HT1080 (cell line): ENCODE measurements at regions not wholly inside any gene's neighbourhood (a gene's known extent, or its start where the extent isn't known, plus 50 kb on each side); places are given as distances from the start of the nearest gene placed in this dataset.

ENCODE experiments used
- DNase-seq: peaks from one replicate; pipeline ENCODE4 v3.0.0-alpha.2; 2015; ENCODE audit warnings: low read depth

GRCh38 chr4:126800575-126801141 is 832.1 kb upstream of the INTU start:
- no peak for DNase-seq

- no peak for DNase-seq
Measured at GRCh38 chr4:126807132-126807531, 825.6 kb upstream of the INTU start.

GRCh38 chr4:126812076-126812475 is 820.7 kb upstream of the INTU start:
- no peak for DNase-seq

- no peak for DNase-seq
Measured at GRCh38 chr4:126820631-126821030, 812.1 kb upstream of the INTU start.

GRCh38 chr4:126821152-126821551 is 811.6 kb upstream of the INTU start:
- DNase-seq, result no peak

- DNase-seq, result no peak
Measured at GRCh38 chr4:126825083-126825482, 807.7 kb upstream of the INTU start.

GRCh38 chr4:126827669-126828068 is 805.1 kb upstream of the INTU start:
- DNase-seq, result no peak

GRCh38 chr4:126834854-126835253 is 797.9 kb upstream of the INTU start:
- DNase-seq, result no peak

- no peak for DNase-seq
Measured at GRCh38 chr4:126838941-126839679, 793.6 kb upstream of the INTU start.

GRCh38 chr4:126843492-126844067 is 789.2 kb upstream of the INTU start:
- no peak for DNase-seq

GRCh38 chr4:126850286-126850685 is 782.5 kb upstream of the INTU start:
- DNase-seq, result peak; percentile 99

- peak; percentile 47 for DNase-seq
Measured at GRCh38 chr4:126851391-126851790, 781.4 kb upstream of the INTU start.

GRCh38 chr4:126853715-126854114 is 779.0 kb upstream of the INTU start:
- DNase-seq, result no peak

GRCh38 chr4:126856906-126857305 is 775.9 kb upstream of the INTU start:
- no peak for DNase-seq

GRCh38 chr4:126859314-126859713 is 773.4 kb upstream of the INTU start:
- DNase-seq, result no peak

- no peak for DNase-seq
Measured at GRCh38 chr4:126859872-126860271, 772.9 kb upstream of the INTU start.

- no peak for DNase-seq
Measured at GRCh38 chr4:126860308-126860707, 772.4 kb upstream of the INTU start.

- no peak for DNase-seq
Measured at GRCh38 chr4:126869967-126870366, 762.8 kb upstream of the INTU start.

- no peak for DNase-seq
Measured at GRCh38 chr4:126871810-126872209, 760.9 kb upstream of the INTU start.

GRCh38 chr4:126874533-126874932 is 758.2 kb upstream of the INTU start:
- DNase-seq, result no peak

GRCh38 chr4:126888968-126889367 is 743.8 kb upstream of the INTU start:
- peak; percentile 17 for DNase-seq

GRCh38 chr4:126890383-126890782 is 742.4 kb upstream of the INTU start:
- no peak for DNase-seq

GRCh38 chr4:126890994-126891393 is 741.8 kb upstream of the INTU start:
- no peak for DNase-seq
